Fibroblast of peridontal ligament (primary cell): ENCODE measurements at regions not wholly inside any gene's neighbourhood (a gene's known extent, or its start where the extent isn't known, plus 50 kb on each side); places are given as distances from the start of the nearest gene placed in this dataset.
"Not testable (repeated sequence)": the region's sequence is repeated elsewhere in the genome, so short reads cannot be mapped to it uniquely, and the experiment has no call there.

Experiments used
- DNase-seq: peaks from one replicate; pipeline ENCODE4 v3.0.0-alpha.2; 2010; ENCODE audit errors: extremely low read depth

DNA sequence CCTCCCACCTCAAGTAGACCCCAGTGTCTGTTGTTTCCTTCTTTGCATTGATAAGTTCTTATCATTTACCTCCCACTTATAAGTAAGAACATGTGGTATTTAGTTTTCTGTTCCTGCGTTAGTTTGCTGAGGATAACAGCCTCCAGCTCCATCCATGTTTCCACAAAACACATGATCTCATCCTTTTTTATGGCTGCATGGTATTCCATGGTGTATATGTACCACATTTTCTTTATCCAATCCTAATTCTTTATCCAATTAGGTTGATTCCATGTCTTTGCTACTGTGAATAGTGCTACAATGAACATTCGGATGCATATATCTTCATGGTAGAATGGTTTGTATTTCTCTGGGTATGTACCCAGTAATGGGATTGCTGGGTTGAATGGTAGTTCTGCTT, 102.5 kb upstream of the UGP2 start:
- not testable (repeated sequence) for DNase-seq

- DNase-seq: no peak
Measured at GRCh38 chr2:63740020-63740419, 101.7 kb upstream of the UGP2 start.

- DNase-seq: no peak
Measured at GRCh38 chr2:63740943-63741342, 100.8 kb upstream of the UGP2 start.

- DNase-seq: no peak
Measured at GRCh38 chr2:63741884-63742579, 99.7 kb upstream of the UGP2 start.

- no peak for DNase-seq
Measured at GRCh38 chr2:63742580-63742976, 99.1 kb upstream of the UGP2 start.

GRCh38 chr2:63743170-63743981, 98.3 kb upstream of the UGP2 start:
- DNase-seq: no peak

DNA sequence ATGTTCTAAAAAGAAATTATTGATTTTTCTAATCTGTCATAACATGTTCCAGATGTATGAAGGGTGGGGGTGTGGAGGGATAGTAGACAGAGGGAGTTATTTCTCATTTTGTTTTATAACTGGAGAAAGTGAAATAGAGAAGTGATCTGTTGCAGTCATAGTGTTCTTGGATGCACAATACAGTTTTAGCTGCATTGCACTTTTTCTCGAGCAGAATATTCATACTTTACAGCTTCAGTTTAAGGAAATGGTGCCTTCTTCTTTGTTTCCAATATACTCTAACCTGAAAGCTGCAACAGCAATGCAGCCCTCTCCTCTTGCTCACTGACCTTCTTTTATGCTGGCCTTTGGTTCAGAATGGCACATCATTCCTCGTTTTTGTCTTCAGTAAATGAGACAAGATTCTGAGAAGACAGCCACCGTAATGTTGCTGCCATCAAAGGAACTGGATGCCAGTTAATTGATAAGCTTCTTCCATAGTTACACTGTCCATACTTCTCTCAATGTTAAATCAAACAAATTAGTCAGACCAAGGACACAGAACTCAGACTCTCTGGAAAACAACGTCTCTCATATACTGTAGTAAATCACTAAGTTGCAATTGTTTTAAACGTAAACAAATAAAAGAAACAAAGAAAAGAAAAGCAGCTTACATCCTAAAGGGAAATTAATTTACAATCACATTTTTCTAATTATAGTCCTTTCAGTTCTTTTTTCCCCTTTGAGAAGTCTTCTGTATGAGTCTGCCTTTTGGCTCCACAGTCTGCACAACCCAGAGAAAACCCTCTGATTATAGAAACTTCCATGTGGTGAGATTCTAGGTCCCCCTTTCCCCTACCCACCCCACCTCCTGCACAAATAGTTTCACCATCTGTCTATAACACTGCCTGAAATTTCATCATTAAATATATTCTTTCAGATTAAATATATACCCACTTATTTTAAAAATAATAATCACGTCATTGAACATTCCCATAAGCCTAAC, 97.4 kb upstream of the UGP2 start:
- DNase-seq: no peak

GRCh38 chr2:63746548-63746947, 95.1 kb upstream of the UGP2 start:
- DNase-seq: not testable (repeated sequence)

DNA sequence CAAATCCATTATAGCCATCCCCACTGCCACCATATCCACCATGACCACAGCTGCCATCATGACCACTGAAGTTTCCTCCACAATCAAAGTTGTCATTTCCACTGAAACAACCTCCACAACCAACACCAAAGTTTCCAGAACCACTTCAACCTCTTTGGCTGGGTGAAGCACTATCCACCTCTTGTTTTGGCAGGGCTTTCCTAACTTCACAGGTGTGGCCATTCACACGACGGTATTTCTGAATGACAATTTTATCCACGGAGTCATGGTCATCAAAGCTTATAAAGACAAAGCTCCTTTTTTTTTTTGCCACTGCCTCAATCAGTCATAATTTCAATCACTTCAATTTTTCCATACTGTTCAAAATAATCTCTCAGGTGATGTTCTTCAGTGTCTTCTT, 89.8 kb upstream of the UGP2 start:
- DNase-seq: no peak

- DNase-seq: peak; percentile 68
Measured at GRCh38 chr2:63755216-63755615, 86.5 kb upstream of the UGP2 start.

DNA sequence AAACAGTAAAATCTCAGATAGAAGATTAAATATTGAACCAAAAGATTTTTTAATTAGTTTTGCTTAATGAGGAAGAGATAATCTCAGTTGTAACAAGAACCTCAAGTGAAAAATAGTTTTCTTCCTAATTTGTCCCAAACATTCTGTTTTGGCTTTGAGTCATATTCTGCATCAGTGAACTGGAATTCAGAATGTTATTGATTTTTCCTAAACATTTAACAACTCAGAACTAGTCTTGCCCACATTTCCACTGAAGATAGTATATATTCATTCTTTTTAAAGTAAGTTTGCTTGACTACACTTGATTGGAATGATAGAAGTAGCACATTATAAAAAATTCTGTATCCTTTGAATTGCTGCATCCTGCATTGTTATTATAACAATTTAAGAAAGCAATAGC, 85.7 kb upstream of the UGP2 start:
- peak; percentile 85 for DNase-seq

DNA sequence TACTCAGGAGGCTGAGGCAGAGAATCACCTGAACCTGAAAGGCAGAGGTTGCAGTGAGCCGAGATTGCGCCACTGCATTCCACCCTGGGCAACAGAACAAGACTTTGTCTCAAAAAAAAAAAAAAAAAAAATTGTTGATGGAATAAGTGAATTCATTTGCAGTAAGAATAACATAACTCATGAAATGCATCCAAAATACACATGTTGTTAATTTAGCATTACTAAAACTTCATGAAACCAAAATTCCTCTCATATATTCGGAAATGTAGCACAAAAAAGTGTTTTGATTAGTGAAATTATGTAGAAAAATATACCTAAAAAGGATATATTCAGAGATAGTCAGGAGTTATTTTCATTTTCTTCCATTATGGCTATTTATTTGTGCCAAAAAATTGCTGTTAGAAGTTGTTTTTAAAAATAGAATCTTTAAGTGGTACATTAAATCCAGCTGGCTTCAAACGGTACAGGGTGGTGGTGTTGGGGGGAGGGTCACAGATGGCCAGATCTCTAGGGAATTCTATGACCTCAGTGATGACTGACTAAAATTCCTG, 78.2 kb upstream of the UGP2 start:
- DNase-seq: peak; percentile 94

DNA sequence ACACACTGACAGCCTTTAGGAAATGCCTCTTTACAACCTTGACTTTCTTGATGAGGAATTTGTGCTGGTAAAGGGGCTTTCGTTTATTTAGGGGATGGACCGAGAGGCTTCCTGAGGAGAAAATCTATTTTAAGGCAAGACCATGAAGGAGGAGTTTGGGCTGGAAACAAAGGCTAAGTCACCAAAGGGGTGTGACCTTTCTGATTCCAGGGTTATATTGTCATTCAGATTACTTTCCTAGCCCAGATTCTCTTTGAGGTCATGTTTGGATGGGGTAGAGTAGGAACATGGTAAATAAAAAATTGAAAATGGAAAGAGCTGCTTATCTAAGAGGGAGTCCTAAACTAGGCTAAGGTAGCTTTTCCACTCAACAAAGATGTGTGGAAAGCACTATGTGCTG, 77.1 kb upstream of the UGP2 start:
- DNase-seq: peak; percentile 70

GRCh38 chr2:63765117-63765516, 76.6 kb upstream of the UGP2 start:
- DNase-seq: no peak

- no peak for DNase-seq
Measured at GRCh38 chr2:63767307-63767706, 74.4 kb upstream of the UGP2 start.

DNA sequence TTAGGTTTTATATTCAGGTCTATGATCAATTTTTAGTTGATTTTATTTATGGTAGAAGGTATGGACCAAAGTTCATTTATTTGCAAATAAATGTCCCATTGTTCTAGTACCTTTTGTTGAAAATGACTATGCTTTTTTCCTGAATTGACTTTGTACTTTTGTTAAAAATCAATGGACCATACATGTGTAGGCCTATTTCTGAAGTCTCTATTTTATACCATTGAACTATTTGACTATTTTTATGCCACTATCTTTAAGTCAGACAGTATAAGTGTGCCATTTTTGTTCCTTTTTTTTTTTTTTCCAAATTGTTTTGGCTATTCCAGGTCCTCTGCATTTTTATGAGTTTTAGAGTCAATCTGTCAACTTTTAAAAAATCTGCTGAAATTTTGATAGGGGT, 73.6 kb upstream of the UGP2 start:
- no peak for DNase-seq

- no peak for DNase-seq
Measured at GRCh38 chr2:63769915-63770314, 71.8 kb upstream of the UGP2 start.

- no peak for DNase-seq
Measured at GRCh38 chr2:63772061-63772460, 69.6 kb upstream of the UGP2 start.

- DNase-seq: no peak
Measured at GRCh38 chr2:63775191-63775590, 66.5 kb upstream of the UGP2 start.

- no peak for DNase-seq
Measured at GRCh38 chr2:63776382-63776781, 65.3 kb upstream of the UGP2 start.

DNA sequence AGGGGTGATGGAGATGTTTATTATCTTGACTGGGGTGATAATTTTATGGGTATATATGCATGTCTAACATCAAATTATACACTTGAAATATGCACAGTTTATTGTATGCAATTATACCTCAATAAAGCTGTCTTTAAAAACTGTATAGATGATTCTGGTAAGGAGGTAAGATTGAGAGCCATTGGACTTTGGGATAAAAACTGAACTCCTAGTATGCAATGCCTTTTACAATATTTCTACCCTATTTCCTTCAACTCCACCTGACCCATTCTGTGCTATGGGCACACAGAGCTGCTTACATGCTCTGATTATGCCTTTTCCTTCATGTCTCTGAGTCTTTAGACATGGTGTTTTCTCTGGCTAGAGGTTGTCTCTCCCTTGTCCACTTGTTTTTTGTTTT, 63.9 kb upstream of the UGP2 start:
- no peak for DNase-seq

DNA sequence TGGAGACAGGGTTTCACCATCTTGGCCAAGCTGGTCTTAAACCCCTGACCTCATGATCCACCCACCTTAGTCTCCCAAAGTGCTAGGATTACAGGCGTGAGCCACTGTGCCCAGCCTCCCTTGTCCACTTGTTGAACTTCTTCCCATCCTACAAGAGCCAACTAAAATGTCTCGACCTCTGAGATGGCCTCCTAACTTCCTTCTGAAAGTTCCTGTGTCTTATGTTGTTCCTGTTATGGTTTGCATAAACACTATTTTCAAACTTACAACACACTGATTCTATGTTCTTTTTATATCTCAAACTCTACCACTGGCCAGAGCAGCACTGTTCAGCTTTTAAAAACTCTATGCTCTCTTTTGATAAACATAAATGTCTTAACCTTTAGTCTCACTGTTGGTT, 63.3 kb upstream of the UGP2 start:
- DNase-seq: no peak
